ENCODE measurements at regions not wholly inside any gene's neighbourhood (a gene's known extent, or its start where the extent isn't known, plus 50 kb on each side); places are given as distances from the start of the nearest gene placed in this dataset.

- H3K27ac Mint-ChIP-seq, result no peak overlapping the region
- Histone ChIP-seq H3K4me1 (ENCODE audit: insufficient read depth) (no peaks in the 10 kb centered on the region), H2AFZ (no peak overlapping the region), H3F3A (replicated peaks; ENCODE audit: low read depth) (no peaks in the 10 kb centered on the region), H3K79me2 (replicated peaks; ENCODE audit: insufficient read depth) (no peaks in the 10 kb centered on the region), H3K27me3 (ENCODE audit: insufficient read depth) (no peaks in the 10 kb centered on the region), H3K27ac (ENCODE audit: low read depth) (no peak overlapping the region), H3K36me3 (ENCODE audit: insufficient read depth) (no peaks in the 10 kb centered on the region), H4K20me1 (replicated peaks; ENCODE audit: insufficient read depth) (no peaks in the 10 kb centered on the region), H3K9me2 (ENCODE audit: insufficient read depth) (no peaks in the 10 kb centered on the region), H3K4me2 (no peak overlapping the region), H3K4me3 (no peak overlapping the region)
- no peak for DNase-seq (ENCODE audit: low spot score)
- H3K4me1 Mint-ChIP-seq, result no peaks in the 10 kb centered on the region
- no peaks in the 10 kb centered on the region for H3K9me3 Mint-ChIP-seq
- no peaks in the 10 kb centered on the region for H3K27me3 Mint-ChIP-seq (ENCODE audit: insufficient read depth, low read depth, poor library complexity)
- H3K36me3 Mint-ChIP-seq (ENCODE audit: low read depth), result no peaks in the 10 kb centered on the region
- TF ChIP-seq NANOG (IDR thresholded peaks at IDR 0.05; ENCODE audit: borderline replicate concordance), result no peak
- no peak for TF ChIP-seq ZNF114 (CRISPR knock-in tag; IDR thresholded peaks at IDR 0.05)
- no peak for TF ChIP-seq POLR2AphosphoS5 (IDR thresholded peaks at IDR 0.05; ENCODE audit: low read depth)
- no peak for TF ChIP-seq ZNF331 (CRISPR knock-in tag; IDR thresholded peaks at IDR 0.05; ENCODE audit: low read depth)
- TF ChIP-seq STAT1 (IDR thresholded peaks at IDR 0.05; ENCODE audit: unreplicated experiment), result no peak
- TF ChIP-seq CTCF (conservative IDR thresholded peaks at IDR 0.05; ENCODE audit: low read depth in 2 of 2), result no peak
- TF ChIP-seq ZNF462 (CRISPR knock-in tag; IDR thresholded peaks at IDR 0.05), result no peak
- no peak for TF ChIP-seq JUNB (IDR thresholded peaks at IDR 0.05; ENCODE audit: unreplicated experiment)
- TF ChIP-seq REST (IDR thresholded peaks at IDR 0.05; ENCODE audit: unreplicated experiment), result no peak
- TF ChIP-seq ETS1 (IDR thresholded peaks at IDR 0.05), result no peak
- TF ChIP-seq EZH2 (IDR thresholded peaks at IDR 0.05; ENCODE audit: low read depth, unreplicated experiment), result no peak
- no peak overlapping the region for H3K4me3 Mint-ChIP-seq
- no peak for ATAC-seq
Measured at GRCh38 chr4:157908691-157909090, 264.1 kb downstream of the GASK1B start.
